PC-9 (cell line): ENCODE measurements at regions not wholly inside any gene's neighbourhood (a gene's known extent, or its start where the extent isn't known, plus 50 kb on each side); places are given as distances from the start of the nearest gene placed in this dataset.

Experiments used
- EZH2 ChIP-seq: fragments of 200-600 bp; sonication (generic); IDR thresholded peaks from 2 replicates; pipeline ENCODE4 v1.8.0; 2017; ENCODE audit warnings: antibody characterized with exemption, low read depth
- TF ChIP-seq, protein P1 (sequence below): fragments of 200-600 bp; sonication (generic); conservative IDR thresholded peaks from 2 replicates; pipeline ENCODE4 v1.6.1; 2017; ENCODE audit warnings: mixed run types, antibody characterized with exemption, mild to moderate bottlenecking, moderate library complexity

DNA sequence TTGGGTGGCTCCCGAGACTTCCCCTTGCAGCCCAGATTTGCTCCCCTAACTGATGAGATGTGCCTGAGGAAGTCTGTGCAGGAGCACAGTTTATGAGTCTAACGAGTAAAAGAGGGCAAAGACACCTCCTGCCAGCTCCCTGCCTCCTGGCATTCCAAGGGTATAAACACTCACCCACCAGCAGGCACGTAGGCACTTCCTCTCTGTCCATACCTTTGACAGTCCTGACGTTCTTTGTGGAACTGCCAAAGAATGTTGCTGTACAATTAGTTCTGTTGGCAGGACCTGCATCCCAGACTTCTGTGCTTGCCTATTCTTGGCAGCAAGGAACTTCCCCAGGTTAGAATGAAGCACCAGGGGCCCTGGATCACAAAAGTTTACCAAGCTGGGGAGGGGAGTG lies 889.3 kb downstream of the BCL11B start:
- TF ChIP-seq, protein P1, sequence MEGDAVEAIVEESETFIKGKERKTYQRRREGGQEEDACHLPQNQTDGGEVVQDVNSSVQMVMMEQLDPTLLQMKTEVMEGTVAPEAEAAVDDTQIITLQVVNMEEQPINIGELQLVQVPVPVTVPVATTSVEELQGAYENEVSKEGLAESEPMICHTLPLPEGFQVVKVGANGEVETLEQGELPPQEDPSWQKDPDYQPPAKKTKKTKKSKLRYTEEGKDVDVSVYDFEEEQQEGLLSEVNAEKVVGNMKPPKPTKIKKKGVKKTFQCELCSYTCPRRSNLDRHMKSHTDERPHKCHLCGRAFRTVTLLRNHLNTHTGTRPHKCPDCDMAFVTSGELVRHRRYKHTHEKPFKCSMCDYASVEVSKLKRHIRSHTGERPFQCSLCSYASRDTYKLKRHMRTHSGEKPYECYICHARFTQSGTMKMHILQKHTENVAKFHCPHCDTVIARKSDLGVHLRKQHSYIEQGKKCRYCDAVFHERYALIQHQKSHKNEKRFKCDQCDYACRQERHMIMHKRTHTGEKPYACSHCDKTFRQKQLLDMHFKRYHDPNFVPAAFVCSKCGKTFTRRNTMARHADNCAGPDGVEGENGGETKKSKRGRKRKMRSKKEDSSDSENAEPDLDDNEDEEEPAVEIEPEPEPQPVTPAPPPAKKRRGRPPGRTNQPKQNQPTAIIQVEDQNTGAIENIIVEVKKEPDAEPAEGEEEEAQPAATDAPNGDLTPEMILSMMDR = no peak
- no peak for TF ChIP-seq EZH2
